ENCODE measurements at regions not wholly inside any gene's neighbourhood (a gene's known extent, or its start where the extent isn't known, plus 50 kb on each side); places are given as distances from the start of the nearest gene placed in this dataset.
"Not testable (repeated sequence)": the region's sequence is repeated elsewhere in the genome, so short reads cannot be mapped to it uniquely, and the experiment has no call there.

- DNase-seq, result no peak
Observed at GRCh38 chr6:169000022-169000421, 253.6 kb downstream of the THBS2 start.

- DNase-seq, result no peak
Observed at GRCh38 chr6:168999392-168999791, 254.3 kb downstream of the THBS2 start.

DNA sequence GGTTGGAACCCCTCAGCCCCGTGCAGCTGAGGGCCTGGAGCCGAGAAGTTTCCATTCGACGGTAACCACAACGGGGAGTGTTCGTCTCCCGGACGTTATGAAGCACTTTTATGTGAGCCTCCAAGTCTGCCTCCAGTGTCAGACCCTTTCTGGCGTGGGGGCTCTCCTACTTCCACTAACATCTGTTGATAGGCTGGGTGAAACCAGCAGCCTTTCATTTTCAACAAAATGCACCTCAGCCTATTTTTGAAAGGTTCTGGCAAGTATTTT, 257.4 kb downstream of the THBS2 start:
- no peak for DNase-seq

DNA sequence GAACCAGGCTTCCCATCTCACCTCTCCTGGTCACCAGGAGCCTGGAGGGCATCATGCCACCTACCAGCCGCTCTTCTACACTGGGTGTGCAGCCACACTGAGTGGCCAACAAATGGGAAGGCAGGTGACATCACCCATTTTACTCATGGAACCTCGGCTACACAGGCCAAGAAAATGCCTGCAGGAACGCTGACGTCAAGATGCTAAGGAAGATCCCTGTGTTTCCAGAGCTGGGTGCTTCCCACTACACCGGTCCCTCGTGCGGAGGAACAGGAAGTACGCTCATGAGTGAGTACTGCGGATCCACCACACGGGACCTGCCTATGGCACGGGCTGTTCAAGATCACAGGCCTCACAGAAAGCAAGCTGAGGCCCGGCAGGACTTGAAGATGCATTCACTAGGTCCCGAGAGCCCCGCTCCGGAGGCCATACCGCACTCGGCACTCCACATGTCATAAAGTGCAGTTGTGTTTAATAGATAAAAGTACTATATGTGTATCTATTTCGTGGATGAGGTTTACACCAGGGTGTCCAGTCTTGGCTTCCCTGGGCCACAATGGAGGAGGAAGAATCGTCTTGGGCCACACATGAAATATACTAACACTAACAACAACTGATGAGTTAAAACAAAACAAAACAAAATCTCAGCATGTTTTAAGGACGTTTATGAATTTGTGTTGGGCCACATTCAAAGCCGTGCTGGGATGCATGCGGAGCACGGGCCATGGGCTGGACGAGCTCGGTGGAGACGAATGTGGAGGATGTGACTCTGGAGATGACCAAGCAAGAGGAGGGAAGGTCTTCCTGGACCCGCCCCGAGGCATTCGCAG, 257.9 kb downstream of the THBS2 start:
- no peak for DNase-seq

DNA sequence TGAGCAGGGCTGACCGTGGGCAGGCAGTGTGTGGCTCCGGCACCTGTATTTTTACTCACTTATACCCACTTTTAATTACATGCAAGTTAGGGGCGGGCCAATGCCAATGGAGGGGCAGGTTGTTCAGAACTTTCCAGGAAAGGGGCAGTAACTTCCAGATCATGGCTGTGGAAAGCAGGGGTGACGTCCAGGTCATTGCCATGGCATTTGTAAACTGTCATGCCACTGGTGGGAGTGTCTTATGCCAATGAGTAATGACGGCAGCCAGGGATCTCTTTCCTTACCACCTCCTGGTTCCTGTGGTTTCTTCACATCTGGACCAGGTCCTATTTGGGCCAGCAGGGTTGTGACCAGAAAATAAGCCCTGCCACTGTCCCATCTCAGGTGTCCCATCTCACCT, 258.7 kb downstream of the THBS2 start:
- DNase-seq, result no peak

DNA sequence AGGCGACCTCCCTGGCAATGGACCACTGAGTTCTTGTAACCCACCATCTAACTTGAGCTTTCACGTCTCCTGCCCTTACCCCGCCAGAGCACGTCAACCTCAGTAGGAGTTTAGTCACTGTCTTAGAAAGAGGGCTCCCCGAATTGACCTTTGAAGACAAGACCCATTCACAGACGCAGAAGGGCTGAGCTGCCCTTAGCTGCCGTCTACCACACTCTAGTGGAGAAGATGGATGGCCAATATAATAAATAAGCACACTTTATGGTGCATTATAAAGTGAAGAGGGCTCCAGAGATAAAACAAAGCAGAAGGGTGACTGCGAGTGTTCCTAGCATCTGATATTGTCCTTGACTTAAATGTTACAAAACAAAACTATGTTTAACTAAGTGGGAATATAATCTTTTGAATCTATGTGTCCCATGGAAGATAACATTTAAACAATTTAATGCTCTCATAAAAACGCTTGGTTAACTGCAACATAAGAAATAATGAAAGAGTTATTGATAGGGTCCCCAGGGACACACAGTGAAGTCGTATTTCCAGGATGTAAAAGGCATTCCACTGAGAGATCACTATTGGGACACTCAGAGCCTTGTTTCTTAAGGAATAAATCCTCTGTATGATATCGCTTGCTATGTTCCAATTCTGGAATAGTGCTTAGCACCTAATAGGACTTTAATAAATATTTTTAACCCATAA, 261.1 kb downstream of the THBS2 start:
- no peak for DNase-seq

DNA sequence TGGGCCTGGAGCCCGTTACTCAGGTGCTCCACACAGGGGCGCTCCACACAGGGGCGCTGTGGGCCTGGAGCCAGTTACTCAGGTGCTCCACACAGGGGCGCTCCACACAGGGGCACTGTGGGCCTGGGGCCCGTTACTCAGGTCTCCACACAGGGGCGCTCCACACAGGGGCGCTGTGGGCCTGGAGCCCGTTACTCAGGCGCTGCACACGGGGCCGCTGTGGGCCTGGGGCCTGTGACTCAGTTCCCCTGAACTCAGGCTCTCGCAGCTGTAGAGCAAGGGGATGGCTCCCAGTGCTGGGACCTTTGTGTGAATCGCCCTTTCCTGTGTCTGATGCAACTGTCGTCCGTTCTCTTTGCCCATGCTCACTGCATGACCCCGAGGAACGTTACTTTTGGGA, 262.0 kb downstream of the THBS2 start:
- not testable (repeated sequence) for DNase-seq

GRCh38 chr6:168990019-168990751, 263.5 kb downstream of the THBS2 start:
- DNase-seq, result no peak

DNA sequence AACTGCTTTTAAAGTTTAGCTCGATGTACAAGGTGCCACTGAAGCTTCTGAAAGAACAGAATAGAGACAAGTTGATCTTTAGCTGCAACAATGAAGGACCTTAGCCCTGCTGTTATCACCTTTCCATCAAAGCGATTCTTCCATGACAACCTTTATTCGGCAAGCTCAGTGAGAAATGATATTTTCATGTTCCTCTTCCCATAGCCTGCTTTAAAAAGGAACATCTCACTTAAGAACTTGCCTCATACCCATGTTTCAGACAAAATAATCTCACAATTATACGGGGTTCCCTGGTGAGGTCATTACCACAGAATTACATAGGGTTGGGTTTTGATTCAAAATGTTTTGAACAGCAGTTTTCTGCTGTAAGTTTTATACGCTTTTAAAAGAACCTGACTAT, 264.2 kb downstream of the THBS2 start:
- DNase-seq, result no peak

DNA sequence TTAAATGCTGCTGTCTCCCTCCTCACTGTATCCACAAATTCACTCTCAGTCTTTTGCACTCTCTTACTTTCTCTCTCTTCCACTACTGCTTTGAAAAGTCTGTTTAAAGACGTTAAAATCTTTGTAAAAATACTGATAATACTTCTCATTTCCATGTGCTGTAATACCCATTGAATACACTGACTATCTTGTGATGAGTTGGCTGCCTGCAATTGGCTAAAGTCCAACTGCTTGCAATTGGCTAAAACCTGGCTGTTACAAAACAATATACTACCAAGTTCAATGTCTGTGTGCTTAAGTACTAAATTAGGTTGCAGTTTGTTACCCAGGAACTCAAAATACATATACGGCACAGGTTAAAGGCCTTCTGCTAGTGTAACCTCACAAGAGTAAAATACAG, 264.8 kb downstream of the THBS2 start:
- no peak for DNase-seq

- no peak for DNase-seq
Observed at GRCh38 chr6:168988280-168988679, 265.4 kb downstream of the THBS2 start.

DNA sequence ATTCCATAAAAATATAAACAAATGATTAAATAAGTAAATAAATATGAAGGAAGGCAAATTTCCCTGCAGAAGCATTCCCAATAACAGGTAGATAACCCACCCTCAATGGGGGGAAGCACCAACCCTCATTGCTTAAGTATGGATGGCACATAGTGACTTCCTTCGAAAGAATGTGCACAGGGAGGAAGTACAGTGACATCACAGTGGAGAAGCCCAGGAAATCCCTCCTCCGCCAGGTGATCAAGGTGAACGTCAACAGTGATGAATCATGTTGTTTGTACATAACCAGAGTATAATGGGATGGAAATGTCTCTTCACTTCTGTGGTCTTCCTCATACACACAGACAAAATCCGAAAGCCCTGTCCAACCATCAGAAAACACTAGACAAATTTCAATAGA, 267.9 kb downstream of the THBS2 start:
- DNase-seq, result no peak

GRCh38 chr6:168983925-168984324, 269.7 kb downstream of the THBS2 start:
- DNase-seq, result no peak

DNA sequence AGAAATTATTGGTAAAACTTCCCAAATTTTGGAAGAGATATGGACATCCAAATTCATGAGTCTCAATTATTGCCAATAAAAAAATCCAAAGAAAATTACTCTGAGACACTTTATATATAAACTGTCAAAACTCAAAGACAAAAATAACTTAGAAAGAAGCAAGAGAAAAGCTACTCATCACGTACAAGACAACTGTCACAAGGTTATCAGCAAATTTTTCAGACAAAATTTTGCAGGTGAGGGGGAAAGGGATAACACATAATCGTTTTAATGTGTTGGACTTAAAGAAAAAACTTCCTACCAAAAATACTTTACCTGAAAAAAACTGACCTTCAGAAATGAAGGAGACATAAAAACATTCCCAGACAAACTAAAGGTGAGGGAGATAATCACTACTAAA, 272.5 kb downstream of the THBS2 start:
- no peak for DNase-seq

DNA sequence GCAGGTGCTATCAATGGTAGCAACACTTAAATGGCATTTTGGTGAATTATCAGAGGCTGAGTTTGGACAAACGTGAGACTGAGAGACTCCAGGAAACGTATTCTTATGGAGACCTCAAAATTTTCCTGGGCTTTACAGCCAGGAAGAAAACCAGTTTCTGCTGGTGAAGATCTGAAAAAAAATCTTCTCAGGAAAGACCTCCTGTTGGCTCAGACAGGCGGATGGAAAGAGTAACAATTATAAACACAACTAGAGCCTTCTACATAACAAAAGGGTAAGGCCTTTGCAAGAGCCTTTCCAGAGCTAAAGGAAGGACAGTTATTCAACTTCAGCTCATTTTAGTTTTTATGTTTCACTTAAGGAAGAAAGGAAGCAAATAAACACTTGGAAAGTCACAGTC, 274.4 kb downstream of the THBS2 start:
- no peak for DNase-seq

- DNase-seq, result no peak
Observed at GRCh38 chr6:168972128-168972527, 281.5 kb downstream of the THBS2 start.

- DNase-seq, result no peak
Observed at GRCh38 chr6:168971549-168971948, 282.1 kb downstream of the THBS2 start.

DNA sequence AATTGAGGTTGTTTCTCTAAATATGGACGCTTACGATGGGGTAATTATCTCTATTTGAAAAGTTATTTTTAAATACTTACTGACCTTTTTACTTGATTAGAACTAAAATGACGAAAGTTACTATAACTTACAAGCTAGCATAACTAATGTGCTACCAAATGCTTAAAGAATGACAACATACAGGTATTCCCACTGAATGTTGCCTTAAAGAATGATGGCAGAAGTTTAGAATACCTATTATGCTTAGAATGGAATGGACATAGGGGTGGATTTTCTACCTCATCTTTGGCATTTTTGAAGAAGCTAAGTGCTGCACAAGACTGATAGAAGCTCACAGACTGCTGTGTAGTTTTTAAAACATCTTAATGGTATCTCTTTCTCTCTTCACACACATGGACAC, 284.8 kb downstream of the THBS2 start:
- no peak for DNase-seq

- DNase-seq, result peak; percentile 20 to 66
Observed at GRCh38 chr6:168968228-168968627, 285.4 kb downstream of the THBS2 start.

DNA sequence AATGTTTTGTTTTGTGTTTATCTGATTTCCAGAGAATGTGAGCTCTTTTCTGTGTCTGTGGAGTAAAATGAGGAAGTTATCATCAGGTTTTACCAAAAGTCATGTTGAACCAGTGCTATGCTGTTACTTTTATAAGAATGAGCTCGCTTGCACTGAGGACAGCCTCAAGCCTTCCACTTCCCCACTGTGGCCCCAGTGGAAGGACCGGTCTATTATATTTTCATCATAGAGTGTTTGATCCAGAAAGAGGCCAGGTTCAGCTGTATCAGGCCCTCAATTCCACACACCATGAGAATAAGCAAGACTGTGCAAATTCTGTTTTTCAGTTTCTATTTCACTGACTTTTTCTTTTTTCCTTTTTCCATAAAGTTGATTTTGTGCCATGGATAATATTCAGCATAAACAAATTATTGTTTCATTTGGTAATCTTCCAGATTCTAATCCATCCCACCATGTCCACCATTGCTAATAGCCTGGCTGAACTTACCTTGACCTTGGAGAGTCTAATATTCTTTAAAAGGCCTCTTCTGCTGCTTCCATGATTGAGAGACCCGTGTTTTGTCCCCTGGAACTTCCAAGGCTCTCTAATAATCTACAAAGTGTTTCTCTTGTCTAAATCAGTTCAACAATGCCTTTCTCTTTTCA, 286.2 kb downstream of the THBS2 start:
- DNase-seq, result no peak

DNA sequence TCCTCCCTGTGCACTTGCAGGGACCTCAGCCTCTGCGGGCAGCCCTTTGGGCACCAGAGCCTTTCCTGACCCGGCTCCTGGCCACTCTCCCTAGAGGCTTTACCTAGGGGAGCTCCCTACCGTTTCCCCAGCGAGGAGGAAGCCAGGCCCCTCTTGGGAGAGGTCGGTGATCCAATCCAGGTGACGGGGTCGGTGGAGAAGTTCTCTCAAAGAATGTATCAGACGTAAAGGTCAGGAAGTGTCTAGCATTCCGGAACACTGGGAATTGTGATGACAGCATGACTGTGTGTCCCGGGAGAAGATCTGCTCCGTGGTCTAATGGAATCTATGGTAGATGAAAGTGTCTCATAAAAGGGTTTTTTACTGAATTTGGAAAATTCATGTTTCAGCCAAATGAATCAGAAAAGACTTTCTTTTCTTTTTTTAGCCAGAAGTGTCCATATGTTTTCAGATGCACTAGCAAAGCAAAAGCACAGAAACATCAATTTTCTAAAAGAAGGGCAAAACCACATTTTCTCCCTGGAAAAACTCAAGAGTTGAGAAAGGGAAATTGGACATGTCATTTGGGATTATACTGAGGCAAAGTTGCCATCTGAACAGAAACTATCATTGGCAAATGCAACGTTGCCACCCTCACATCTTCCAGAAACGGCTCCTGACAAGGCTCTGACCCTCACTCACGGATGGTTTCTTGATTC, 289.4 kb downstream of the THBS2 start:
- no peak for DNase-seq

DNA sequence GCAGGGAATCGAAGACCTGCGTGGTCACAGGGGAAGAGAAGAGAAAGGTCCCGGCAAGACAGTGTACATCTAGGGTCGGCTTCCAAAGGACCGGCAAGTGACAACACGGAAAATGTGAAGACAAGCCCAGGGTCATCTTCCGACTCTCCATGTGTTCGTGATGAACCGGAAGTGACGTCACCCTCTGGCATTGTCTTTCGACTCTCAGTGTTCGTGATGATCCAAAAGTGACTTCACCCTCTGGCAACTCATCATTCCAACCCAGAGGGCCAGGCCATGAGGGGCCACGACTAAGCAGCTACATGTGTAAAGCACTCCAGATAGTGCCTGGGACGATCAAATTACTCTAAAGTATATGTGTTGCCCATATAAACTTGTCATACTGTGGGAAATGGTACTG, 290.8 kb downstream of the THBS2 start:
- DNase-seq, result no peak

GRCh38 chr6:168961264-168961656, 292.4 kb downstream of the THBS2 start:
- DNase-seq, result no peak

All from CD4-positive, alpha-beta T cell treated with Interferon alpha-2 for 1 hour (primary cell).